GM18519 (cell line): ENCODE measurements at regions not wholly inside any gene's neighbourhood (a gene's known extent, or its start where the extent isn't known, plus 50 kb on each side); places are given as distances from the start of the nearest gene placed in this dataset.

Experiments
- ATAC-seq: cut with Tn5 transposase; IDR thresholded peaks from one replicate; pipeline ENCODE4 v1.9.1; 2021; ENCODE audit warnings: mild to moderate bottlenecking, moderate library complexity; ENCODE audit not compliant: unreplicated experiment, low FRiP score

DNA sequence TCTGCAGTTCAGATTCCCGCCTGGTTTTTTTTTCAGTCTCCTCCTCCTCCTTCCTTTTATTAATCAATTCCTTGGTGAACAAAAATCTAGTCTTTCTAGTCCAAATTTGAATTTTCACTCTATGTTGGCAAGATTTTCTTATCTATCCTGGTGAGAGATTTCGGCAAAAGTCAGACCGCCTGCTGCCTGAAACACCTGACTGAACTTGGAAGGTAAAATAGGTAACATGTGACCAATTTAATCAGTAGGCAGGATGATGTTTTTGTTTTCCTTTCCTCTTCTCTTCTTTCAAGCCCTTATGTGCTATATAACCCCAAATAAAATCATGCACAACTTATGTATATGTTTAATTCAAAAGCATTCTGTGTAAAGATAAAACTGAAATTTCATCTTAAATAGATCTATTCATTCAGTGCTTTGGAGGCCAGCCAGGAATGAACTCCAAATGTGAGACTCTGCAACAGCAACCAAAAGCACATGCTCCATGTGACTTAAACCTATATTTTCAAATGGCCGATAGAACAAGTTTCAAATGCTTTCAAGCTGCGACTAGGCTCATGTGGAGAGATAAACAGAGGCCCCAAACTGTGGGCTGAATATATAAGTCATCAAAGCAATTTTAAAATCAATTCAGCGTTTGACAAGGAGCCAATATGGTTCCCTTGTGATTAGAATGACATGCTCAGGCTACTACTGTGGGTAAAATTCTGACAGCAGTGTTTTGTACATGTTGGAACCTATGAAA, 100.4 kb upstream of the SEMA6A start:
- ATAC-seq: no peak

GRCh38 chr5:116673453-116673852, 98.8 kb upstream of the SEMA6A start:
- no peak for ATAC-seq

- no peak for ATAC-seq
Measured at GRCh38 chr5:116672203-116672602, 97.6 kb upstream of the SEMA6A start.

DNA sequence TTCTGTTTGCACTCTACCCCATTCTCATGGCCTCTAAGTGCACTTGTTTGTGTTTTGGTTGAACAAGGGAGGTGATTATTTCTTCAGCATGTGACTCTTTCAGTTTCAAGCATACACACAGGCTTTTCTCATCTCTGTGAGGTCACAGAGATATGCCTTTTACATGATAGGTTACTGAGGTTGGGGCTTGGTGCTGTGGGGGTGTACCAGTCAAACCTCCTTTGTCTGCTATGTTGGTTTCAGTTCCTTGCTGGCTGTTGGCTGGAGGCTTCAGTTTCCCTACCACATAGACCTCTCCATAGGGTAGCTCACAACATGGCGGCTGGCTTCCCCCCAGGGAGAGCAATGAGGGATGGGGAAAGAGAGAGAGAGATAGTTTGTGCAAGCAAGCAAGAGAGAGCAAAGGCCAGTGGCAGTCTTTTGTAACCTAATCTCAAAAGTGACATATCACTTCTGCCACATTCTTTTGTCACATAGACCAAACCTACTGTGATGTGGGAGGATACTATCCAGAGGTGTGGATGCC, 96.7 kb upstream of the SEMA6A start:
- ATAC-seq: peak; percentile 95

- no peak for ATAC-seq
Measured at GRCh38 chr5:116669261-116670031, 94.8 kb upstream of the SEMA6A start.

- ATAC-seq: no peak
Measured at GRCh38 chr5:116668390-116668789, 93.8 kb upstream of the SEMA6A start.

DNA sequence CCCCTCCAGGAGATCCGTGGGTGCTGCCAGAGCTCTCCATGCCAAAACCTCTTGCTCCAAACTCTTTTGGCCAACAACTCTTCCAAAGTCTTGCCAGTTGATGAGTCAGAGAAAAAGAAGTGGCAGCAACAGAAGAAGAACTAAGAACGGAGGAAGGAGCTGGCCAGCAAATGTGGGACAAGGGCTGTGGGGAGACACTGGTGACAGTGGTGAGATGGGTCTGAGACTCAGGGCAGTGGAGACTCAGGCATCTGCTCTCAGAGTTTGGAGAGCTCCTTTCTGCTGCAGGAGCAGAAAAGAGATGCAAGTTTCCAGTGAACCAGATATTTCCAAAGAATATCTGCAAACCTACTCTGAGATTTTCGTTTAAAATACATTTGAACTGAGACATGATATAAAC, 92.3 kb upstream of the SEMA6A start:
- ATAC-seq: no peak

- ATAC-seq: no peak
Measured at GRCh38 chr5:116664988-116665387, 90.4 kb upstream of the SEMA6A start.

GRCh38 chr5:116663081-116663480, 88.5 kb upstream of the SEMA6A start:
- ATAC-seq: no peak

DNA sequence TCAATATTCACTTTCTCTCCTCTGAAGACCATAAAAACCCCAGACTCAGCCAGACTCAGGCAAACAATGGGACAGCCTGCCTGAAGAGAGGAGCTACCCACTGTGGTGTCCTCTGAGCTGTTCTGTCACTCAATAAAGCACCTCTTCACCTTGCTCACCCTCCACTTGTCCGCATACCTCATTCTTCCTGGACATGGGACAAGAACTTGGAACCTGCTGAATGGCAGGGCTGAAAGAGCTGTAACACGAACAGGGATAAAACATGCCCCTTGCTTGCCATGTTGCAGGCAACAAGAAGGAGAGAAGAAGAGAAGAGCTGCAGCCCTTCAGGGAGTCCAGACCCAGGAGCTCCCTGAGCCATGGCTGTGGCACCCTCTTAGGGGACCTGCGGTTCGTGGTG, 86.8 kb upstream of the SEMA6A start:
- ATAC-seq: no peak

- no peak for ATAC-seq
Measured at GRCh38 chr5:116660929-116661328, 86.3 kb upstream of the SEMA6A start.

DNA sequence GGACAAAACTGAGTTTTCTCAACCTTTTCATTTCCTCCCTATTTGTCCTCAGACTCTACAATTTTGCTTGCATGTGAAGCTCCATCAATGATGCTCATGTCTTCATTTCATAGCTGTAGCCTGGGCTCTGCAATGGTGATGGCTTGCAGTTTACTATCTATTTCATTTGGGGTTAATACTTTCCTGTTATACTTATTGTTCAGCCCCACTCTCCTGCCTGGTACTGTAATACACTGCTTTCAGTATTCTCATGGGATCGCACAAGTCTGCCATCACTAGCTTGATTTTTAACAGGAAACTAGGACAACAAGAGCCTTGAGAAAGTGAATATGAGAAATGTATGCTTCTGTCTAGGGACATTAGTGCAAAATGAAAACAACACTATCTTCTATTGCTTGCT, 84.2 kb upstream of the SEMA6A start:
- no peak for ATAC-seq

DNA sequence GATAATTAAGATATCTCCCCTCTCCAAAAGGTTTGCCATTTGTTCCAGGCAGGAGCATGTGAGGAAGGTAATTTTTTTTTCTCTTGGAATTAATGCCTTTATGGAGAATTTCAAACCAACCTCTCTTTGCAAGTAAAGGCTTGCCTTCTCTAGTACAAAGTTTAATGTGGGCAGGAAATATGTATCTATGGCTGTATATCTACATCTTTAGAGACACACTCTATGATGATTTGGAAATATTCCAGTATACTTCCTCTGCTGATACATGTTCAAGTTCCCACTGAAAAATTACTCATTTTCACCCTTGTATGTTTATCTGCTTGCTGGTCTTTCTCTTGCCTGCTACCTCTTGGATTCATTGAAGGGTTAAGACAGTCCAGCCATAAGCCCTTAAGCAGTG, 83.5 kb upstream of the SEMA6A start:
- no peak for ATAC-seq

- ATAC-seq: no peak
Measured at GRCh38 chr5:116655431-116655830, 80.8 kb upstream of the SEMA6A start.

DNA sequence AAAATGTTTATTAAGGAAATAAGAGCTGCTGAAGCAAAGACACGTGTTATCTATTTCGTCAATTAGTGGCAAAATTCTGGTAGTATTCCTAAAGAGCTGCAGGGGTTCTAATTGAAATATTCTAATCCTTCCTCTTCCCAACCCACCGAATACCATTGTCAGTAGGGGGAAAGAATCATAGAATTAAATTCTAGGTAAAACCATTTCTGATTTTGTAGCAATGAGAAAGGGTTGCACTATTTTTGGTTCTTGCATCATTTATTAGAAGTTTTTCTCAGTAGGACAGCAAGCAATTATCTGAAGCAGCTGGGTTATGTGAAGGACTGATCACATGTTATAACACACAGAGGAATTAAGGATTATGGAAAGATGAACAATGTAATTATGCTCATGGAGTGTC, 80.3 kb upstream of the SEMA6A start:
- no peak for ATAC-seq

DNA sequence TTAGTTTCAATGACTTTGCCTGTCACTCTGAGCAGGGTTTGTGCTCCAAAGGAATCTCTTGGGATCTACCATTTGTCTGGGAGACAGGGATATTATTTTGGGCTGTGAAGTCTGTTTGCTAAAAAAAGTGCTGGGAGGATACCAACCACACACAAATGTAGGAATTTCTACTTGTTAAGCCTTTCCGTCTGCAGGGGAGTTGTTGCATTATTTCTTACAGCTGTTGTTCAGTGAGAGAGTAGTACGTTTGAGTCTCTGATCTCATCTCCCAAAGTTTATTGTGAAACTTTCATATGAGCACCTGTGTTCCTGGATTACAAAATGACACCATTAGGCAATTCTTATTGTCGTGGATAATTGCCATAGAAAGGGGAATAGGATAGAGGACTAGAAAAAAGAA, 78.3 kb upstream of the SEMA6A start:
- no peak for ATAC-seq

GRCh38 chr5:116652196-116652729, 77.6 kb upstream of the SEMA6A start:
- peak; percentile 97 for ATAC-seq

- no peak for ATAC-seq
Measured at GRCh38 chr5:116651653-116652052, 77.0 kb upstream of the SEMA6A start.

GRCh38 chr5:116650964-116651363, 76.3 kb upstream of the SEMA6A start:
- ATAC-seq: no peak

GRCh38 chr5:116650544-116650943, 75.9 kb upstream of the SEMA6A start:
- ATAC-seq: no peak

DNA sequence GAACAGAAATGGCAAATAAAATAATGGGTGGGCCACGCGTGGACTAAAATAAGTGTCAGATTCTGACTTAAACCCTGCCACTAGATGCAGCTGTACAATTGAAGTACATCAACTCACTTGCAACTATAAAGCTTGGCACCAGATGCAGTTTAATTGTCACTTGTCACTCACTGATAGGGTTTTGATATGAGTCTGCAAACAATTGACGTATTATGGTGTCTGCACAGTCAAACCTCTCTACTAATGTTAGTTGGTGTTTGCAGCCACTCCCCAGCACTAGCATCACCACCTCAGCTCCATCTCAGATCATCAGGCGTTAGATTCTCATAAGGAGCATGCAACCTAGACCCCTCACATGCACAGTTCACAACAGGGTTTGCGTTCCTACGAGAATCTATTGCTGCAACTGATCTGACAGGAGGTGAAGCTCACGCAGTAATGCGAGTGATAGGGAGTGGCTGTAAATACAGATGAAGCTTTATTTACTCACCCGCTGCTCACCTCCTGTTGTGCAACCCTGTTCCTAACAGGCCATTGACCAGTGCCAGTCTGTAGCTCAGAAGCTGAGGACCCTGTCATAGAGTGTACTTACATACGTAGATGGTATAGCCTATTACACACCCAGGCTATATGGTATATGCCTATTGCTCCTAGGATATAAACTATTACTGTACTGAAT, 72.1 kb upstream of the SEMA6A start:
- ATAC-seq: no peak
